ENCODE measurements at regions not wholly inside any gene's neighbourhood (a gene's known extent, or its start where the extent isn't known, plus 50 kb on each side); places are given as distances from the start of the nearest gene placed in this dataset.

DNA sequence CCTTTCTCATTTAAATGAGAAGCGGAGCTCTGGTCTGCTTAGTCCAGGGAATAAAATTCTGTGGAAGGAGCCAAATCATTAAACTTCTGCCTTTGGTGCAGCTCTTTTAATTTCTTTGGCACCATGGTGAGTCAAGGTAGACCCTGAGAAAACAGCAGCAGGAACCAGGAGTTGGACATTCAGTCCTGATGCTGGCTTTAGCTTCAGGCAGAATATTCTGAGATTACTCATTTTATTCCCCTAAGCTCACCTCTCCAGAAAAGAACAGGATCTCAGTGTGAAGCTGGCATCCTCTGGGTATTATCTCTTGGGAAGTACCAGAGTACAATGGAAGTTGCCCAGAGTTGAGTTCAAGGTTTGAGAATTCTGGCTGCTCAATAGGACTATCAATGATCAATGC is 211.6 kb upstream of the NRP1 start:
- Histone ChIP-seq H3K4me3 (no peak overlapping the region), H3K36me3 (no peaks in the 10 kb centered on the region), H3K27me3 (no peaks in the 10 kb centered on the region), H3K27ac (no peak overlapping the region), H3K4me1 (no peaks in the 10 kb centered on the region), H3K9me3 (no peaks in the 10 kb centered on the region)
- 69 to 89% methylated on average over 1 of the region's 1 CpG for WGBS, 2 donors
- no peak for DNase-seq
- intact Hi-C loops (cut with DNase I): no loop called here
- TF ChIP-seq POLR2A (IDR thresholded peaks at IDR 0.05): no peak
- TF ChIP-seq, protein P1, sequence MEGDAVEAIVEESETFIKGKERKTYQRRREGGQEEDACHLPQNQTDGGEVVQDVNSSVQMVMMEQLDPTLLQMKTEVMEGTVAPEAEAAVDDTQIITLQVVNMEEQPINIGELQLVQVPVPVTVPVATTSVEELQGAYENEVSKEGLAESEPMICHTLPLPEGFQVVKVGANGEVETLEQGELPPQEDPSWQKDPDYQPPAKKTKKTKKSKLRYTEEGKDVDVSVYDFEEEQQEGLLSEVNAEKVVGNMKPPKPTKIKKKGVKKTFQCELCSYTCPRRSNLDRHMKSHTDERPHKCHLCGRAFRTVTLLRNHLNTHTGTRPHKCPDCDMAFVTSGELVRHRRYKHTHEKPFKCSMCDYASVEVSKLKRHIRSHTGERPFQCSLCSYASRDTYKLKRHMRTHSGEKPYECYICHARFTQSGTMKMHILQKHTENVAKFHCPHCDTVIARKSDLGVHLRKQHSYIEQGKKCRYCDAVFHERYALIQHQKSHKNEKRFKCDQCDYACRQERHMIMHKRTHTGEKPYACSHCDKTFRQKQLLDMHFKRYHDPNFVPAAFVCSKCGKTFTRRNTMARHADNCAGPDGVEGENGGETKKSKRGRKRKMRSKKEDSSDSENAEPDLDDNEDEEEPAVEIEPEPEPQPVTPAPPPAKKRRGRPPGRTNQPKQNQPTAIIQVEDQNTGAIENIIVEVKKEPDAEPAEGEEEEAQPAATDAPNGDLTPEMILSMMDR (IDR thresholded peaks at IDR 0.05): no peak

DNA sequence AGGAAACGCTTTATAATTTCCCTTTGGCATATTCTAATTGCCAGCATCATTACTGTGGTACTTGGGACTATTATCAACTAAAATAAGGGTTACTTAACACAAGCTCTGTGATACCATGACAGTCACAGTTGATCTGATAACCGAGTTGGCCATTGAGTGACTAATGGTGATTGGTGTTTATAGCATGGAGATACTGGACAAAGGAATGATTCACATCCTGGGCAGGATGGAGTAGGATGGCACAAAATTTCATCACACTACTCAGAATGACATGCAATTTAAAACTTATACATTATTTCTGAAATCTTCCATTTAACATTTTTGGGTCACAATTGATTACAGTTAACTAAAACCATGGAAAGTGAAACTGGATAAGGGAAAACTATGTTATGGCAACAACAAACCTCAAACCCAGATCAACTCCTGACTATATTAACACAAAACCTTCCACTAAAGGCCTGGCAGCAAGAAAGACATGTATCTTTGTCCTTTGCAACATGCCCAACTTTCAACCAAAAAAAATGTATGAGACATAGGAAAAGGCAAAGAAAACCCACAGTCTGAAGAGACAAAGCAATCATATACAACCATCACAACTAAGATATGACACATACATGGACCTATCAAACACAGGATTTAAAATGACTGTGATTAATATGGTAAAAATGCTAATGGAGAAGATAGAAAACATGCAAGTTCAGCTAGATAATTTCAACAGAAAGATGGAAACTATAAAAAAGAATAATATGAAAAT is 208.5 kb upstream of the NRP1 start:
- no peaks in the 10 kb centered on the region for H3K9me3 ChIP-seq
- no peak for TF ChIP-seq POLR2A (IDR thresholded peaks at IDR 0.05)
- TF ChIP-seq, protein P1 (IDR thresholded peaks at IDR 0.05): no peak
- no peaks in the 10 kb centered on the region for H3K27me3 ChIP-seq
- H3K36me3 ChIP-seq: no peaks in the 10 kb centered on the region
- no peak overlapping the region for H3K4me3 ChIP-seq
- intact Hi-C loops (cut with DNase I): no loop called here
- H3K4me1 ChIP-seq: no peaks in the 10 kb centered on the region
- no peak for DNase-seq
- WGBS, 2 donors: 49 to 63% methylated on average over 2 of the region's 2 CpGs
- no peak overlapping the region for H3K27ac ChIP-seq

DNA sequence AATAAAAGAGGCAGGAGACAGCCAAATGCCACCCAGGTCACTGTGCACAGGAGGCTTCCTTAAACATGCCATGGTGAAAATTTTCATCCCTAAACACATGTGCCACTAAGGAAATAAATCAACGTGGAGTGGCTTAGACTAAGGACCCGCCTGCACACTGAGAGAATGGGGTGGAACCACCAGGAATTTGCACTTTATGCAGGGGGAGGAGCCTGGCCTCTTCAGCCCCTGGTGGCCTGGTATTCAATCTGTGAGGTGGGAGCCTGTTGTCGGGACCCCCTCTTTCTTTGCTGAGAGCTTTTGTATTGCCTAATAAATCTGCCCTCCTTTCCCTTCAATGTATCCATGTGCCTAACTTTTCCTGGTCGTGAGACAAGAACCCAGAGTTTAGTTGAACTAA is 204.6 kb upstream of the NRP1 start:
- Histone ChIP-seq H3K4me3 (no peak overlapping the region), H3K36me3 (no peaks in the 10 kb centered on the region), H3K9me3 (no peaks in the 10 kb centered on the region), H3K27me3 (no peaks in the 10 kb centered on the region), H3K27ac (no peak overlapping the region), H3K4me1 (no peaks in the 10 kb centered on the region)
- intact Hi-C loops (cut with DNase I): no loop called here
- TF ChIP-seq, protein P1 (IDR thresholded peaks at IDR 0.05): no peak
- no peak for TF ChIP-seq POLR2A (IDR thresholded peaks at IDR 0.05)
- DNase-seq: no peak
- WGBS, 2 donors: 69 to 72% methylated on average over 3 to 4 of the region's 4 CpGs

DNA sequence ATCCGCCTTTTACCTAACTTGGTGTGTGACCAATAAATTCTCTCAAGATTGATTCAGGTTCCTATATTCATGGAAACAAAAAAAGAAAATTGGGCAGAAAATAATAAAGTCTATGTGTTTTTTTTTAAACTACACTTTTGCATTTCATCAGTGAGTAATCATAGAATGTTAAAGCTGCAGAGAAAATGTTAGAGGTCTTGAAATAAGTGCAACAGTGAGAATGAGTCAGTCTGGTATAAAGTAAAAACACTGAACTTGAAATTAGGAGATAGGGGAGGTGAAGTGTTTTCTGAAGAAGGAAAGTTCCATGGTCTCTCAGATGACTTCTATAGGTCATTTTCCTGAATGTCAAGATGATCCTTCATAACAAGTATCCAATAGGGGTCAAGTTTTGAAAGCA is 202.6 kb upstream of the NRP1 start:
- no peak for TF ChIP-seq POLR2A (IDR thresholded peaks at IDR 0.05)
- TF ChIP-seq, protein P1 (IDR thresholded peaks at IDR 0.05): no peak
- DNase-seq: no peak
- WGBS, 2 donors: 95 to 100% methylated on average over 1 of the region's 1 CpG
- H3K4me3 ChIP-seq: no peak overlapping the region
- intact Hi-C loops (cut with DNase I): no loop called here
- no peak overlapping the region for H3K27ac ChIP-seq
- no peaks in the 10 kb centered on the region for H3K9me3 ChIP-seq
- no peaks in the 10 kb centered on the region for H3K4me1 ChIP-seq
- H3K36me3 ChIP-seq: no peaks in the 10 kb centered on the region
- no peaks in the 10 kb centered on the region for H3K27me3 ChIP-seq

DNA sequence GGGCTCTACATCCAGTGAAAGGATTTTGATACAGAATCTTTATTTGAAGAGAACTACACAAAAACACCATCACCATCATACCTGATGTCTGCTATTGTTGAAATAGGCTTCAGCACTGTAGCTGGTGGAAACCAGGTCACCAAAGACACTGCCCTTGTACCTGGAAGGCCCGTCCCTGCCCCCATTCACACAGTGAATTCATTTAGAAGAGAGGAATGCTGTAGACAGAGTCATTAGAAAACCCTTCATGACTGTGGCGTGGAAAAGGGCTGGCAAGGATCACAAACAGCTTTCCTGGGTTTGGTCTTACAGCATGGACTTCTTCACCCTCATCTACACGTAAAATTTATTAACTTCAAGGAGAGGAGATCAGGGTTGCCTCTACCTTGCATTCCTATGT is 202.0 kb upstream of the NRP1 start:
- no peaks in the 10 kb centered on the region for H3K4me1 ChIP-seq
- H3K27ac ChIP-seq: no peak overlapping the region
- no peak for DNase-seq
- H3K36me3 ChIP-seq: no peaks in the 10 kb centered on the region
- no peaks in the 10 kb centered on the region for H3K27me3 ChIP-seq
- 70 to 90% methylated on average over 3 of the region's 3 CpGs for WGBS, 2 donors
- no peaks in the 10 kb centered on the region for H3K9me3 ChIP-seq
- intact Hi-C loops (cut with DNase I): no loop called here
- no peak for TF ChIP-seq POLR2A (IDR thresholded peaks at IDR 0.05)
- H3K4me3 ChIP-seq: no peak overlapping the region

DNA sequence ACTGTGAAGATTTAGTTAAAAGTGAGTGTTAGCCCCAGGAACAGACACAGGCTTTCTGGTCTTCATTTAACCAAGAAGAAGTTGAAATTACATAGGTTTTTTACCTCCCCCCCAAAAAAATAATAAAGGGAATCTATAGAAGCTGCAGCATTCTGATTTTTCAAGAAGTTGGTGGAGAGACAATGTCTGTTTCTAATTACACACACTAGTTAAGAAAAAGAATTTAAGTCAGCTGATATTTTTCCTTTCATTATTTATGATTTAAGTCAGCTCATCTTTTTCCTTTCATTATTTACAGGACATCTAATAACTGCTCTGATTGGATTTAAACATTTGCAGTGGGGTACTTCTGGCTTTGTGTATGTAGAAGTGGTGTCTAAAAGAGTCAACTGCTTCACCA is 201.4 kb upstream of the NRP1 start:
- no peak overlapping the region for H3K4me3 ChIP-seq
- H3K4me1 ChIP-seq: no peaks in the 10 kb centered on the region
- no peak for TF ChIP-seq POLR2A (IDR thresholded peaks at IDR 0.05)
- TF ChIP-seq, protein P1 (IDR thresholded peaks at IDR 0.05): no peak
- intact Hi-C loops (cut with DNase I): no loop called here
- no peaks in the 10 kb centered on the region for H3K36me3 ChIP-seq
- no peaks in the 10 kb centered on the region for H3K9me3 ChIP-seq
- no peaks in the 10 kb centered on the region for H3K27me3 ChIP-seq
- H3K27ac ChIP-seq: no peak overlapping the region
- DNase-seq: no peak
